Activated naive CD8-positive, alpha-beta T cell treated with anti-CD3 and anti-CD28 coated beads, Interleukin-2, amount 10 ng/mL, durations not matched to agents 7 days and 5 days (primary cell): ENCODE measurements at regions not wholly inside any gene's neighbourhood (a gene's known extent, or its start where the extent isn't known, plus 50 kb on each side); places are given as distances from the start of the nearest gene placed in this dataset.
"Not testable (repeated sequence)": the region's sequence is repeated elsewhere in the genome, so short reads cannot be mapped to it uniquely, and the experiment has no call there.

Experiments
- ATAC-seq: fragments of 150-1000 bp; cut with Tn5 transposase; one replicate; pipeline ENCODE4 v1.10.0; 2021; ENCODE audit warnings: low read depth, moderate library complexity
- POLR2A ChIA-PET: fragments of 350-600 bp; sonication (Branson Sonifier 250); formaldehyde crosslinking; loops from one replicate; lab custom pipeline; 2021; ENCODE audit warnings: antibody characterized with exemption; lab: Charles Lee
- DNase-seq: peaks from one replicate; pipeline ENCODE4 v3.0.0; 2021
- H3K27ac Mint-ChIP-seq: one replicate; pipeline ENCODE4 v1.8.0; 2022; ENCODE audit warnings: mild to moderate bottlenecking, mixed read lengths
- H3K27me3 Mint-ChIP-seq: one replicate; pipeline ENCODE4 v1.8.0; 2022; ENCODE audit warnings: mild to moderate bottlenecking, moderate library complexity, mixed read lengths
- H3K36me3 Mint-ChIP-seq: one replicate; pipeline ENCODE4 v1.8.0; 2021; ENCODE audit warnings: mild to moderate bottlenecking, mixed read lengths
- H3K4me1 Mint-ChIP-seq: one replicate; pipeline ENCODE4 v1.8.0; 2021; ENCODE audit warnings: mixed read lengths
- H3K4me3 Mint-ChIP-seq: one replicate; pipeline ENCODE4 v1.8.0; 2022; ENCODE audit warnings: mild to moderate bottlenecking, moderate library complexity, mixed read lengths
- H3K9me3 Mint-ChIP-seq: one replicate; pipeline ENCODE4 v1.8.0; 2021; ENCODE audit warnings: mixed read lengths

- no peaks in the 10 kb centered on the region for H3K36me3 Mint-ChIP-seq
- no peaks in the 10 kb centered on the region for H3K27me3 Mint-ChIP-seq
Measured at GRCh38 chr3:166283840-166284239, 446.6 kb upstream of the BCHE start.

GRCh38 chr3:166282931-166283330 is 445.7 kb upstream of the BCHE start:
- POLR2A ChIA-PET = no interaction called here
- no peaks in the 10 kb centered on the region for H3K36me3 Mint-ChIP-seq
- no peaks in the 10 kb centered on the region for H3K9me3 Mint-ChIP-seq
- no peaks in the 10 kb centered on the region for H3K27me3 Mint-ChIP-seq
- no peak overlapping the region for H3K4me3 Mint-ChIP-seq
- DNase-seq = no peak
- no peak overlapping the region for H3K27ac Mint-ChIP-seq
- H3K4me1 Mint-ChIP-seq = no peaks in the 10 kb centered on the region
- no peak for ATAC-seq

More at GRCh38 chr3:166283840-166284239, 446.6 kb upstream of the BCHE start:
- Mint-ChIP-seq H3K4me1 (no peaks in the 10 kb centered on the region), H3K9me3 (no peaks in the 10 kb centered on the region), H3K27ac (no peak overlapping the region), H3K4me3 (no peak overlapping the region)
- DNase-seq (no peak), ATAC-seq (no peak)
- POLR2A ChIA-PET = no interaction called here

- no peak overlapping the region for H3K4me3 Mint-ChIP-seq
Measured at GRCh38 chr3:166279636-166280035, 442.4 kb upstream of the BCHE start.

GRCh38 chr3:166275024-166275390 is 437.8 kb upstream of the BCHE start:
- Mint-ChIP-seq H3K27ac (no peak overlapping the region), H3K4me1 (no peaks in the 10 kb centered on the region), H3K9me3 (peaks cover 4% of the 10 kb centered on the region), H3K36me3 (no peaks in the 10 kb centered on the region), H3K4me3 (no peak overlapping the region), H3K27me3 (no peaks in the 10 kb centered on the region)
- DNase-seq (no peak), ATAC-seq (no peak)
- POLR2A ChIA-PET = no interaction called here

More at GRCh38 chr3:166279636-166280035, 442.4 kb upstream of the BCHE start:
- Mint-ChIP-seq H3K27ac (no peak overlapping the region), H3K9me3 (no peaks in the 10 kb centered on the region), H3K36me3 (no peaks in the 10 kb centered on the region), H3K27me3 (no peaks in the 10 kb centered on the region), H3K4me1 (no peaks in the 10 kb centered on the region)
- no peak for DNase-seq
- ATAC-seq = no peak
- POLR2A ChIA-PET = no interaction called here

GRCh38 chr3:166274351-166275023 is 437.3 kb upstream of the BCHE start:
- Mint-ChIP-seq H3K27me3 (no peaks in the 10 kb centered on the region), H3K27ac (no peak overlapping the region), H3K4me1 (no peaks in the 10 kb centered on the region), H3K4me3 (no peak overlapping the region), H3K9me3 (peaks cover 4% of the 10 kb centered on the region), H3K36me3 (no peaks in the 10 kb centered on the region)
- ATAC-seq (no peak), DNase-seq (no peak)
- POLR2A ChIA-PET = no interaction called here

- no peak for ATAC-seq
- POLR2A ChIA-PET = no interaction called here
- no peak overlapping the region for H3K4me3 Mint-ChIP-seq
- peaks cover 4% of the 10 kb centered on the region for H3K9me3 Mint-ChIP-seq
- H3K36me3 Mint-ChIP-seq = no peaks in the 10 kb centered on the region
- no peak for DNase-seq
- H3K27ac Mint-ChIP-seq = no peak overlapping the region
- H3K4me1 Mint-ChIP-seq = no peaks in the 10 kb centered on the region
- no peaks in the 10 kb centered on the region for H3K27me3 Mint-ChIP-seq
Measured at GRCh38 chr3:166270429-166270828, 433.2 kb upstream of the BCHE start.

GRCh38 chr3:166265153-166265552 is 427.9 kb upstream of the BCHE start:
- no peaks in the 10 kb centered on the region for H3K4me1 Mint-ChIP-seq
- no peaks in the 10 kb centered on the region for H3K36me3 Mint-ChIP-seq
- ATAC-seq = no peak
- H3K9me3 Mint-ChIP-seq = no peaks in the 10 kb centered on the region
- H3K27ac Mint-ChIP-seq = no peak overlapping the region
- POLR2A ChIA-PET = no interaction called here
- no peaks in the 10 kb centered on the region for H3K27me3 Mint-ChIP-seq
- no peak overlapping the region for H3K4me3 Mint-ChIP-seq
- no peak for DNase-seq

- Mint-ChIP-seq H3K27ac (no peak overlapping the region), H3K4me1 (no peaks in the 10 kb centered on the region), H3K36me3 (no peaks in the 10 kb centered on the region), H3K9me3 (no peaks in the 10 kb centered on the region), H3K4me3 (no peak overlapping the region), H3K27me3 (no peaks in the 10 kb centered on the region)
- no peak for DNase-seq
- POLR2A ChIA-PET = no interaction called here
- no peak for ATAC-seq
Measured at GRCh38 chr3:166263460-166263859, 426.2 kb upstream of the BCHE start.

- H3K4me3 Mint-ChIP-seq, DNase-seq, POLR2A ChIA-PET, H3K4me1 Mint-ChIP-seq, H3K27me3 Mint-ChIP-seq, H3K36me3 Mint-ChIP-seq, H3K27ac Mint-ChIP-seq, ATAC-seq, H3K9me3 Mint-ChIP-seq: not testable (repeated sequence)
Measured at GRCh38 chr3:166258293-166258850, 421.1 kb upstream of the BCHE start.

- Mint-ChIP-seq H3K4me3 (no peak overlapping the region), H3K27ac (no peak overlapping the region), H3K9me3 (no peaks in the 10 kb centered on the region), H3K36me3 (no peaks in the 10 kb centered on the region), H3K27me3 (no peaks in the 10 kb centered on the region), H3K4me1 (no peaks in the 10 kb centered on the region)
- POLR2A ChIA-PET = no interaction called here
- DNase-seq (no peak), ATAC-seq (no peak)
Measured at GRCh38 chr3:166257715-166258114, 420.5 kb upstream of the BCHE start.

GRCh38 chr3:166248784-166249183 is 411.6 kb upstream of the BCHE start:
- H3K4me1 Mint-ChIP-seq = no peaks in the 10 kb centered on the region
- ATAC-seq = no peak
- H3K9me3 Mint-ChIP-seq = peaks cover 4% of the 10 kb centered on the region
- no peaks in the 10 kb centered on the region for H3K36me3 Mint-ChIP-seq
- no peak overlapping the region for H3K27ac Mint-ChIP-seq
- no peaks in the 10 kb centered on the region for H3K27me3 Mint-ChIP-seq
- DNase-seq = no peak
- no peak overlapping the region for H3K4me3 Mint-ChIP-seq
- POLR2A ChIA-PET = no interaction called here

GRCh38 chr3:166243511-166243910 is 406.3 kb upstream of the BCHE start:
- no peak for DNase-seq
- Mint-ChIP-seq H3K4me1 (no peaks in the 10 kb centered on the region), H3K36me3 (no peaks in the 10 kb centered on the region), H3K9me3 (peaks cover 3% of the 10 kb centered on the region), H3K27me3 (no peaks in the 10 kb centered on the region), H3K4me3 (no peak overlapping the region), H3K27ac (no peak overlapping the region)
- POLR2A ChIA-PET = no interaction called here
- no peak for ATAC-seq

- Mint-ChIP-seq H3K4me1 (no peaks in the 10 kb centered on the region), H3K27me3 (no peaks in the 10 kb centered on the region), H3K27ac (no peak overlapping the region), H3K9me3 (peaks cover 1% of the 10 kb centered on the region), H3K36me3 (no peaks in the 10 kb centered on the region), H3K4me3 (no peak overlapping the region)
- POLR2A ChIA-PET = no interaction called here
- no peak for DNase-seq
- ATAC-seq = no peak
Measured at GRCh38 chr3:166223120-166223519, 385.9 kb upstream of the BCHE start.

GRCh38 chr3:166211451-166211850 is 374.2 kb upstream of the BCHE start:
- H3K4me1 Mint-ChIP-seq = no peaks in the 10 kb centered on the region
- no peak for DNase-seq
- H3K36me3 Mint-ChIP-seq = no peaks in the 10 kb centered on the region
- POLR2A ChIA-PET = no interaction called here
- H3K4me3 Mint-ChIP-seq = no peak overlapping the region
- H3K27ac Mint-ChIP-seq = no peak overlapping the region
- H3K27me3 Mint-ChIP-seq = no peaks in the 10 kb centered on the region
- ATAC-seq = no peak
- peaks cover under 1% of the 10 kb centered on the region for H3K9me3 Mint-ChIP-seq
